ENCODE measurements at regions not wholly inside any gene's neighbourhood (a gene's known extent, or its start where the extent isn't known, plus 50 kb on each side); places are given as distances from the start of the nearest gene placed in this dataset.
"Not testable (repeated sequence)": the region's sequence is repeated elsewhere in the genome, so short reads cannot be mapped to it uniquely, and the experiment has no call there.

GRCh38 chr2:128414946-128415778, 96.5 kb upstream of the HS6ST1 start:
- no peak for DNase-seq (ENCODE audit: low read depth)

- no peak for DNase-seq (ENCODE audit: low read depth)
These were observed 97.1 kb upstream of the HS6ST1 start for GRCh38 chr2:128415779-128416061.

- no peak for DNase-seq (ENCODE audit: low read depth)
These were observed 97.6 kb upstream of the HS6ST1 start for GRCh38 chr2:128416109-128416785.

- DNase-seq (ENCODE audit: low read depth), result no peak
These were observed 98.1 kb upstream of the HS6ST1 start for GRCh38 chr2:128416806-128417205.

- DNase-seq (ENCODE audit: low read depth), result not testable (repeated sequence)
These were observed 98.6 kb upstream of the HS6ST1 start for GRCh38 chr2:128417264-128417663.

DNA sequence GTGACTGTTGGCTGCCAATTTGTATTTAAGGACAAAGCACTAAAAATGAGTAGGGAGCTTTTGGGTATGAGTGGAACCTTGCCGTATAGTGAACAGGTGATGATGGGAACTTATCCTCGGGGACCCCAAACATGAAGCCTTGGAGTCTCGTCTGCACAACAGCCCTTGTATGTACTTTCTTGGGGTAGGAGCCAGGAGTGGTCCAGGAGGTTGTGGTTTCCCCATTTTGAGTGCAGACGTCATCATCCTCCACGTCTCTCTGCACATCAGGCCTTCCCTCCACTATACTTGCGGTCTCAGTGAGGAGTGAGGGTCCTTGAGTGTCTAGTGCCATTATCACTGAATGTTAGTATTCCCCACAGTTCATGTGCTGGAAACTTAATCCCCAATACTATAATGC, 101.5 kb upstream of the HS6ST1 start:
- no peak for DNase-seq (ENCODE audit: low read depth)

DNA sequence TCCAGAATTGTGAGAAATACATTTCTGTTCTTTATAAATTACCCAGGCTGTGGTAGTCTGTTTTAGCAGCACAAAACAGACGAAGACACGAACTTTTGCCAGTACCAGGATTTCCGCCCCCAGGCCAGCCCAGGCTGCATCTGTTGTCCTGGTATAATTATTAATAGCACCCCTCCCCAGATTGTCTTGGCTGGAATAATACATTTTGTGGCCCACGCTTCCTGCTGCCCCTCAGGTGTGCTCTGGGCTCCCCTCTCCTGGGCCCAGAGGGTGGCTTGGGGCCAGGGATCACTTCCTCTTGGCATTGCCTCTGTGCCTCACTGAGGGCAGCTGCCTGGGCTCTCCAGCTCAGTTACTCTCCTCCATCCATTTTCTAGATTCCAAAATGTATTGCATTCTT, 102.1 kb upstream of the HS6ST1 start:
- DNase-seq (ENCODE audit: low read depth), result no peak

DNA sequence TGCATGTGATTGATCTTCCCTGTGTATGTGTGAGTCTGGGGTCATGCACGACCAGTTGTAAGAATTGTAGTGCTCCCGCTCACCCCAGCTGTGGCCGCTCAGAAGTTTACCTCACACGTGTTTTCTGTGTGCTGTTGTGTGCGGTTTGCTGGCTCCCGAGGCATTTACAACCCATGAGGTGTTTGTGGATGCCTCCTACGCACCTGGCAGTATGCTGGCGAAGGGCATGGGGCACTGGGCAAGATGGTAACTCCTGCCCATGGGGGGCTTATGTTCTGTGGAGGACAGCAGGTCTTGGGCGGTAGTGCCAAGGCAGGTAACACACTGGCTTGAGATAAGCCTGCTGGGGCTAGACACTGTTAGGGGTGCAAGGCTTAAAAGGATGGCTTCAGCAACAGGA, 102.6 kb upstream of the HS6ST1 start:
- no peak for DNase-seq (ENCODE audit: low read depth)

DNA sequence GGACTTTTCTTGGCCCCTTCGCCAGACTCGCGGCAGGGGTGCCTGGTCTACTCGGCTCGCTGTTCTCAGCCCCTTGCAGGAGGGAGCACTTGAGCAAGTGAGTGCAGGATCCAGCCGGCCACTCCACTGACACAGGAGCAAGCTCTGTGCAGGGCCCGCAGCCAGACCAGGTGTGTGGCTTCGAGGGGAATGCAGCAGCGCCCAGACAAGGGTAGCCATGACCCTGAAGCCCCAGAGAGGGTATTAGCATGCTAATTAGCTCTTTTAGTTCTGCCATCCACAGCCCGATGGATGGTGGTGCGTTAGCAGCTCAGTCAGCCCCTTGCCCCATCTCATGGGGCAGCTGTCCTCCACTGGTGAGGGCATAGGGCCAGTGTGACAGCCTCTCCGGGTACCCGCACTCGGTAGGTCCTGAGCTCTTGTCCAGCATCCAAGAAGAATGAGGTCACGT, 103.2 kb upstream of the HS6ST1 start:
- no peak for DNase-seq (ENCODE audit: low read depth)

DNA sequence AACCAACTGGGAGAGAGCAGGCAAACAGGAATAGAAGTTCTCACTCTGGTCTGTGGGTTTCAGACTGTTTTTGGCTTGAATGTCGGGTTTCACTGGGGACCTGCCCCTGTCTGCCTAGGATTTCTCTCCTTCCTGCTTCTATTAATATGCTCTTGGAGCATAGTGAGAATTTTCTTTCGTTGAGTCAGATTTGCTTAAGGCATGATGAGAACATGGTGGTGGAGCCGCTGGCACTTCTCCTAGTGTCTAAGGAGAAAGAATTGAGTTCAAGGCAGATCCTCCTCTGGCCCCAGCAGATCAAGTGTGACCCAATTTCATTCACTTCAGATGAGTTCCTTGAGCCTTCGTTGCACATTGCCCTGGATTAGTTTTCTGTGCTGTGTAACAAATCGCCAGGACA, 103.9 kb upstream of the HS6ST1 start:
- DNase-seq (ENCODE audit: low read depth), result no peak

DNA sequence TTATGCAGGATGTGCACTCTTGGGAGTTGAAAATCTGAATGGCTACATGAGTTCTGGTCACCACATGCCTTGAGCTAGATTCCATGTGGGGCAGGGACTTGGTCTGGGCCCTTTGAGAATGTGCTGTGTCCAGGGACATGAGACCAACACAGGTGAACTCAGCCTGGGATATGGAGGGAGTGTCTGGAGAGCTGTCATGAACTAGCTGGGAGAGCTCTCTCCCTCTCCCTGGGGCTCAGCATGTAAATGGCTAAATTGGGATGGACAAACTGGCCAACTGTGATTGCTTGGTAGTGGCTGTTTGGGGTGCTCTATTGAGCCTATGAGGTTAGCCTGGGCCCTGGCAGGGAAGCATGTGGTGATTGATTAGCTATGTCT, 105.1 kb upstream of the HS6ST1 start:
- DNase-seq (ENCODE audit: low read depth), result no peak

- DNase-seq (ENCODE audit: low read depth), result no peak
These were observed 105.9 kb upstream of the HS6ST1 start for GRCh38 chr2:128424406-128425171.

GRCh38 chr2:128425216-128425615, 106.5 kb upstream of the HS6ST1 start:
- no peak for DNase-seq (ENCODE audit: low read depth)

- DNase-seq (ENCODE audit: low read depth), result no peak
These were observed 107.3 kb upstream of the HS6ST1 start for GRCh38 chr2:128425731-128426620.

- DNase-seq (ENCODE audit: low read depth), result no peak
These were observed 108.7 kb upstream of the HS6ST1 start for GRCh38 chr2:128427413-128427755.

DNA sequence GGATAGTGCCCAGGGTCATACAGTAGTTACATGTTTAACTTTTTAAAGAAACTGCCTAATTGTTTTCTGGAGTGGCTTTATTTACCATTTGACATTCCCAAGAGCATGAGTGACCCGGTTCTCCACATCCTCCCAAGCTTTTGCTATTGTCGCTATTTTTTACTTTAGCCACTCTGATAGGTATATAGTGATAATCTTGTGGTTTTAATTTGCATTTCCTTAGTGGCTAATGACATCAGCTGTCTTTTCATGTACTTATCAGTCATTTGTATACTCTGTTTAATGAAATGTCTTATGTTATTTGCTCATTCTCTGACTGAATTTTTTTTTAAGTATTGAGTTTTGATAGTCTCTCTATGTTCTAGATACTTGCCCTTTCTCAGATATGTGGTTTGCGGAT, 109.7 kb upstream of the HS6ST1 start:
- DNase-seq (ENCODE audit: low read depth), result no peak

DNA sequence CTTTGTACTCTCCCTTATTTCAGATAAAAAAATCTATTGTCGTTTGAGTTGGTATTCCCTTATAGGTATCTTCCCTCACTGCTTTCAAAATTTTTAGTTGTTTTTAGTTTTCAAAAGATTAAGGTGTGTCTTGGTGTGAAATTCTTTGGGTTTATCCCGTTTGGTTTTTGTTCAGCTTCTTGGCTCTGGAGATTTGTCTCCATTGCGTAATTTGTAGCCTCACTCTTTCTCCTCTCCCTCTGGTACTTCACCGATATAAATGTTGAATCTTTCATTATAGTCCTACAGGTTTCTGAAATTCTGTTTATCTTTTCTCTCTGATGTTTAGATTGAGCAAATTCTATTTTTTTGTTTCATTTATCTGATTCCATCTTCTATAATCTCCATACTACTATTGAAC, 113.8 kb upstream of the HS6ST1 start:
- DNase-seq (ENCODE audit: low read depth), result no peak

DNA sequence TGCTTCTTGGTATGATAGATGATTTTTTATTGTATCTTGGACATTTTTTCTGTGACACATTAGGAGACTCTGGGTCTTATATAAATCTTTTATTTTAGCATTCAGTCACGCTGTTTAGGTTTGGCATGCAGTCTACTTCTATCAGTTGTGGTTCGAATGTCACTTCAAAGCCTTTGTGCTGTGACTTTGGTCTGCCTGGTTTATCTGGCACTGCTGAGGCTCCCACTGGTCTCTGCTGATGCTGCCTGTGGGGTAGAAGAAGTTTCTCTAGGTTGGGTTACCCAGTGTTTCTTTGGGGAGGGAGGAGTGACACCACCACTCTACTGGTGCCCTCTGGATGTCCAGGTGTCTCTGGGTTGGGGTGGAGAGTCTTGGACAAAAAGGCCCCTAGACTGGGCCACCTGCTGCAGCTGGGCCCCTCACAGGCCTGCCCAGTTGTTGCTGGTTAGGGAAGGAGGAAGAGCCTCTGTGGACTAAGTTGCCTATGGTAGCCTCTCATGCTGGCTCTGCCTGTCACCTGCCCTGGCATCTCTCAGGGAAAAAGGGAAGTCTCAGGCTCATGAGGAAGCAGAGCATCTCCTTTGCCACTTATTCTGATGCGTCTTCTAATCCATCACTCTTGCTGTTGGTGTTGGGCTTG, 115.4 kb upstream of the HS6ST1 start:
- DNase-seq (ENCODE audit: low read depth), result no peak

GRCh38 chr2:128435576-128436478, 117.2 kb upstream of the HS6ST1 start:
- DNase-seq (ENCODE audit: low read depth), result no peak

DNA sequence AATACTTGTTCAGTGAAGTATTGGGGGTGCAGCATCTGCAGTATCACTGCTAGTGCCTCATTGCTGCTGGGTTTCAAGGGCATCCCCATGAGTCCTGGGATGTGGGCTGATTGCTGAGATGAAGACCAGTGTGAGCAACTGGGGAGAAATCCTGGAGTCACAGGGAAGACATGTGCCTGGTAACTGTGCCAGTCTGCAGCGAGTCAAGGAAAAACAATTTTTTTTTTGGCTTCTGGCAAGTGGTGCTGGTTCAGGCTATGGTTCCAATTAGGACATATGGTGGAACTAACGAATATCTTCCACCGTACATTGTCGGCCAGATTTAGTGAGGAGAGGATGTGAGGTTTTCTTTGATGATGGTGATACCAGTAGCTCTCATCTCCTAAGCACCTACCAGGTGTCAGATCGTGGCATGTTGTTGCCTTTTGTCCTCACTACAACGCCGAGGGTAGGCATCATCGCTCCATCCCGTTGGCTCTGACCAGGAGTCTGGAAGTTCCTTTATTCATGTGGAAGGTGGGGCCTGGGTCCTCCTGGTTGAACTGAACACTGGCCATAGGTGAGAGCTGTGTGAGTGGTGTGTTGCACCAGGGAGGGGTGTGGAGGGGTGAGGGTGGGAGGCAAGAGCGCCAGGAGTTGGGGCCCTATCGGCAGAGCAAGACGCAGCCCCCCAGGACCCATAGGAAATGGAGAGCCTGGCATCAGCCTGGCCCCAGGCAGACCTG, 118.0 kb upstream of the HS6ST1 start:
- no peak for DNase-seq (ENCODE audit: low read depth)
